ENCODE measurements at regions not wholly inside any gene's neighbourhood (a gene's known extent, or its start where the extent isn't known, plus 50 kb on each side); places are given as distances from the start of the nearest gene placed in this dataset.
"Not testable (repeated sequence)": the region's sequence is repeated elsewhere in the genome, so short reads cannot be mapped to it uniquely, and the experiment has no call there.

- DNase-seq (ENCODE audit: low spot score), result no peak
These were observed 125.2 kb upstream of the KCNJ6 start for GRCh38 chr21:38041493-38041892.

GRCh38 chr21:38042246-38042645 is 126.0 kb upstream of the KCNJ6 start:
- DNase-seq (ENCODE audit: low spot score), result no peak

GRCh38 chr21:38048167-38048566 is 131.9 kb upstream of the KCNJ6 start:
- no peak for DNase-seq (ENCODE audit: low spot score)

GRCh38 chr21:38054334-38054733 is 138.1 kb upstream of the KCNJ6 start:
- no peak for DNase-seq (ENCODE audit: low spot score)

GRCh38 chr21:38056481-38056880 is 140.2 kb upstream of the KCNJ6 start:
- DNase-seq (ENCODE audit: low spot score), result no peak

- no peak for DNase-seq (ENCODE audit: low spot score)
These were observed 141.4 kb upstream of the KCNJ6 start for GRCh38 chr21:38057626-38058025.

- no peak for DNase-seq (ENCODE audit: low spot score)
These were observed 144.3 kb upstream of the KCNJ6 start for GRCh38 chr21:38060533-38060932.

GRCh38 chr21:38067086-38067739 is 151.0 kb upstream of the KCNJ6 start:
- no peak for DNase-seq (ENCODE audit: low spot score)

- DNase-seq (ENCODE audit: low spot score), result no peak
These were observed 156.2 kb upstream of the KCNJ6 start for GRCh38 chr21:38072489-38072888.

GRCh38 chr21:38075833-38076587 is 159.8 kb upstream of the KCNJ6 start:
- DNase-seq (ENCODE audit: low spot score), result no peak

- DNase-seq (ENCODE audit: low spot score), result no peak
These were observed 161.3 kb upstream of the KCNJ6 start for GRCh38 chr21:38077569-38077968.

GRCh38 chr21:38080888-38081287 is 164.6 kb upstream of the KCNJ6 start:
- DNase-seq (ENCODE audit: low spot score), result no peak

GRCh38 chr21:38081708-38082107 is 165.5 kb upstream of the KCNJ6 start:
- DNase-seq (ENCODE audit: low spot score), result no peak

- DNase-seq (ENCODE audit: low spot score), result no peak
These were observed 166.8 kb upstream of the KCNJ6 start for GRCh38 chr21:38082936-38083485.

- DNase-seq (ENCODE audit: low spot score), result no peak
These were observed 167.3 kb upstream of the KCNJ6 start for GRCh38 chr21:38083535-38083934.

GRCh38 chr21:38086580-38086979 is 170.2 kb upstream of the KCNJ15 start:
- no peak for DNase-seq (ENCODE audit: low spot score)

GRCh38 chr21:38088916-38089762 is 167.7 kb upstream of the KCNJ15 start:
- DNase-seq (ENCODE audit: low spot score), result no peak

GRCh38 chr21:38089763-38090046 is 167.1 kb upstream of the KCNJ15 start:
- no peak for DNase-seq (ENCODE audit: low spot score)

GRCh38 chr21:38091061-38091460 is 165.7 kb upstream of the KCNJ15 start:
- DNase-seq (ENCODE audit: low spot score), result not testable (repeated sequence)

GRCh38 chr21:38092051-38092450 is 164.7 kb upstream of the KCNJ15 start:
- DNase-seq (ENCODE audit: low spot score), result no peak

GRCh38 chr21:38095220-38095619 is 161.6 kb upstream of the KCNJ15 start:
- no peak for DNase-seq (ENCODE audit: low spot score)

GRCh38 chr21:38097789-38098188 is 159.0 kb upstream of the KCNJ15 start:
- no peak for DNase-seq (ENCODE audit: low spot score)

Data from activated CD4-positive, alpha-beta T cell treated with anti-CD3 and anti-CD28 coated beads, Interleukin-2, Interleukin-4, amounts not matched to agents 100 ng/mL and 50 ng/mL, durations not matched to agents 16 hours and 8 hours (primary cell).